Kidney epithelial cell (primary cell): ENCODE measurements at regions not wholly inside any gene's neighbourhood (a gene's known extent, or its start where the extent isn't known, plus 50 kb on each side); places are given as distances from the start of the nearest gene placed in this dataset.
A peak's percentile ranks its signal among the peaks of the same experiment; 100 is the strongest.

Experiments
- DNase-seq: peaks from one replicate; pipeline ENCODE4 v3.0.0-alpha.2; 2010; ENCODE audit warnings: low read depth
- H3K27me3 ChIP-seq: 2 replicates; pipeline ENCODE4 v1.6.0; 2011; ENCODE audit warnings: low read length; ENCODE audit not compliant: control insufficient read depth, insufficient read depth
- H3K36me3 ChIP-seq: 2 replicates; pipeline ENCODE4 v1.5.1; 2011; ENCODE audit warnings: low read length; ENCODE audit not compliant: control insufficient read depth, insufficient read depth
- H3K4me3 ChIP-seq: 2 replicates; pipeline ENCODE4 v1.5.1; 2011; ENCODE audit warnings: low read depth, mild to moderate bottlenecking, control low read depth, low read length
- CTCF ChIP-seq: IDR thresholded peaks from 2 replicates; pipeline ENCODE4 v1.5.1; 2011; ENCODE audit warnings: mild to moderate bottlenecking, moderate library complexity, low read length, control low read depth, inconsistent platforms; ENCODE audit not compliant: insufficient read depth, poor library complexity, severe bottlenecking

- no peak for TF ChIP-seq CTCF
- no peaks in the 10 kb centered on the region for H3K36me3 ChIP-seq
- peaks cover 12% of the 10 kb centered on the region for H3K27me3 ChIP-seq
- no peak overlapping the region for H3K4me3 ChIP-seq
- DNase-seq: no peak
These were observed 213.9 kb upstream of the UBASH3B start for GRCh38 chr11:122441666-122442035.

- DNase-seq: no peak
- H3K27me3 ChIP-seq: peaks cover 12% of the 10 kb centered on the region
- peak overlapping the region; percentile 28 for H3K4me3 ChIP-seq
- no peak for TF ChIP-seq CTCF
- no peaks in the 10 kb centered on the region for H3K36me3 ChIP-seq
These were observed 214.5 kb upstream of the UBASH3B start for GRCh38 chr11:122440811-122441665.

- Histone ChIP-seq H3K27me3 (peaks cover 12% of the 10 kb centered on the region), H3K4me3 (peak overlapping the region; percentile 28), H3K36me3 (no peaks in the 10 kb centered on the region)
- TF ChIP-seq CTCF: no peak
- DNase-seq: peak; percentile 2
These were observed 215.4 kb upstream of the UBASH3B start for GRCh38 chr11:122439866-122440810.

GRCh38 chr11:122436188-122436555 is 219.3 kb upstream of the UBASH3B start:
- Histone ChIP-seq H3K4me3 (no peak overlapping the region), H3K27me3 (peaks cover 6% of the 10 kb centered on the region), H3K36me3 (no peaks in the 10 kb centered on the region)
- no peak for DNase-seq
- TF ChIP-seq CTCF: no peak

- no peak for TF ChIP-seq CTCF
- Histone ChIP-seq H3K4me3 (no peak overlapping the region), H3K27me3 (peaks cover 5% of the 10 kb centered on the region), H3K36me3 (no peaks in the 10 kb centered on the region)
- no peak for DNase-seq
These were observed 219.9 kb upstream of the UBASH3B start for GRCh38 chr11:122435540-122436187.
